Sigmoid colon (tissue), 4 donors: ENCODE measurements at regions not wholly inside any gene's neighbourhood (a gene's known extent, or its start where the extent isn't known, plus 50 kb on each side); places are given as distances from the start of the nearest gene placed in this dataset.

Experiments used
- POLR2A ChIP-seq, 2 donors: fragments of 450-650 bp; IDR thresholded peaks; one replicate each; pipeline ENCODE4 v1.6.1; 2016; ENCODE audit warnings: antibody characterized with exemption in 2 of 2, mild to moderate bottlenecking in 2 of 2, moderate library complexity in 2 of 2
- POLR2AphosphoS5 ChIP-seq, 4 donors: sonication (generic); formaldehyde crosslinking; IDR thresholded peaks; one replicate each; pipeline ENCODE4 v1.6.1; 2017; ENCODE audit warnings: antibody characterized with exemption in 4 of 4
- TF ChIP-seq, protein P1 (sequence below), 4 experiments: fragments of 450-650 bp in 3 of 4; fragments of 200-600 bp in 1 of 4; IDR thresholded peaks; one replicate each; pipeline ENCODE4 v1.5.1; 2016 to 2019; ENCODE audit warnings: antibody characterized with exemption in 4 of 4, mild to moderate bottlenecking in 3 of 4, moderate library complexity in 2 of 4

DNA sequence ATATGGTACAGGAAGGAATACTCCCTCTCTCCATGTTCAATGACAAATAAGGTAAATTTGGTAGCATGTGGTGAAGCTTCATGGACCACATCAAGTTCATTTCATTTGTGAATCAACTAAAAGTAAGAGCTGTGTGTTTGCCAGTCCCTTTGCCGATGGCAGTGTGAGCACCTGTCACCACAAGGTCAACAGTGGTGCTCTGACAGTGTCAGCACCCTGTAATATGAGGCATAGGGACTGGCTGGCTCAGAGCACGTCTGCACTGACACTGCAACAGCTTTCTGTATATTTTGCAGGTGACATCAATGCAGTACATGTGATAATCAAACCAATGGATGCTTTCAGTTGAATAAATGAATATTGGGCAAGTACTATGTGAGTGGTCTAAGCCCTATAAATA is 852.4 kb downstream of the TUSC7 start:
- no peak for TF ChIP-seq POLR2A (IDR thresholded peaks at IDR 0.05)
- TF ChIP-seq, protein P1, sequence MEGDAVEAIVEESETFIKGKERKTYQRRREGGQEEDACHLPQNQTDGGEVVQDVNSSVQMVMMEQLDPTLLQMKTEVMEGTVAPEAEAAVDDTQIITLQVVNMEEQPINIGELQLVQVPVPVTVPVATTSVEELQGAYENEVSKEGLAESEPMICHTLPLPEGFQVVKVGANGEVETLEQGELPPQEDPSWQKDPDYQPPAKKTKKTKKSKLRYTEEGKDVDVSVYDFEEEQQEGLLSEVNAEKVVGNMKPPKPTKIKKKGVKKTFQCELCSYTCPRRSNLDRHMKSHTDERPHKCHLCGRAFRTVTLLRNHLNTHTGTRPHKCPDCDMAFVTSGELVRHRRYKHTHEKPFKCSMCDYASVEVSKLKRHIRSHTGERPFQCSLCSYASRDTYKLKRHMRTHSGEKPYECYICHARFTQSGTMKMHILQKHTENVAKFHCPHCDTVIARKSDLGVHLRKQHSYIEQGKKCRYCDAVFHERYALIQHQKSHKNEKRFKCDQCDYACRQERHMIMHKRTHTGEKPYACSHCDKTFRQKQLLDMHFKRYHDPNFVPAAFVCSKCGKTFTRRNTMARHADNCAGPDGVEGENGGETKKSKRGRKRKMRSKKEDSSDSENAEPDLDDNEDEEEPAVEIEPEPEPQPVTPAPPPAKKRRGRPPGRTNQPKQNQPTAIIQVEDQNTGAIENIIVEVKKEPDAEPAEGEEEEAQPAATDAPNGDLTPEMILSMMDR (IDR thresholded peaks at IDR 0.05), result no peak
- no peak for TF ChIP-seq POLR2AphosphoS5 (IDR thresholded peaks at IDR 0.05)
